Urinary bladder (tissue), 3 donors: ENCODE measurements at regions not wholly inside any gene's neighbourhood (a gene's known extent, or its start where the extent isn't known, plus 50 kb on each side); places are given as distances from the start of the nearest gene placed in this dataset.

Experiments used
- DNase-seq: peaks from one replicate; pipeline ENCODE4 v3.0.0-alpha.2; 2015; ENCODE audit errors: extremely low spot score
- H3K27ac ChIP-seq: one replicate; pipeline ENCODE4 v1.5.1; 2013; ENCODE audit warnings: low read depth, mild to moderate bottlenecking, moderate library complexity
- H3K36me3 ChIP-seq: one replicate; pipeline ENCODE4 v1.6.1; 2013; ENCODE audit warnings: mild to moderate bottlenecking, moderate library complexity; ENCODE audit not compliant: insufficient read depth
- H3K4me1 ChIP-seq: one replicate; pipeline ENCODE4 v1.6.1; 2013; ENCODE audit warnings: mild to moderate bottlenecking, moderate library complexity; ENCODE audit not compliant: insufficient read depth
- H3K4me3 ChIP-seq: one replicate; pipeline ENCODE4 v1.5.1; 2013; ENCODE audit warnings: low read depth, low read length
- WGBS: extraction: QIAGEN DNeasy Blood & Tissue Kit; methylation state at CpG from one replicate; pipeline ENCODE4 v1.1.7; 2013; 5-methylcytosine and 5-hydroxymethylcytosine counted together
- donor health status: healthy with polysubstance abuse.
- donor health status: healthy.

GRCh38 chr1:96992871-96993270, 271.3 kb downstream of the PTBP2 start:
- no peak overlapping the region for H3K27ac ChIP-seq
- 91% methylated on average over 3 of the region's 3 CpGs for WGBS
- H3K4me1 ChIP-seq, result no peaks in the 10 kb centered on the region
- no peak for DNase-seq
- no peak overlapping the region for H3K4me3 ChIP-seq
- H3K36me3 ChIP-seq, result no peaks in the 10 kb centered on the region

GRCh38 chr1:96995351-96995750, 273.8 kb downstream of the PTBP2 start:
- H3K36me3 ChIP-seq, result no peaks in the 10 kb centered on the region
- DNase-seq, result no peak
- no peak overlapping the region for H3K4me3 ChIP-seq
- H3K4me1 ChIP-seq, result no peaks in the 10 kb centered on the region
- no peak overlapping the region for H3K27ac ChIP-seq
- WGBS, result 50% methylated on average over 3 of the region's 3 CpGs

GRCh38 chr1:96996001-96996400, 274.4 kb downstream of the PTBP2 start:
- Histone ChIP-seq H3K36me3 (no peaks in the 10 kb centered on the region), H3K27ac (no peak overlapping the region), H3K4me1 (no peaks in the 10 kb centered on the region), H3K4me3 (no peak overlapping the region)
- DNase-seq, result no peak
- whole genome bisulfite sequencing, result 50% methylated on average over 1 of the region's 1 CpG

GRCh38 chr1:96997717-96998116, 276.1 kb downstream of the PTBP2 start:
- H3K36me3 ChIP-seq, result no peaks in the 10 kb centered on the region
- WGBS, result 35% methylated on average over 7 of the region's 7 CpGs
- no peak for DNase-seq
- H3K4me3 ChIP-seq, result no peak overlapping the region
- no peak overlapping the region for H3K27ac ChIP-seq
- H3K4me1 ChIP-seq, result no peaks in the 10 kb centered on the region

- Histone ChIP-seq H3K4me3 (no peak overlapping the region), H3K27ac (no peak overlapping the region), H3K4me1 (no peaks in the 10 kb centered on the region), H3K36me3 (no peaks in the 10 kb centered on the region)
- no peak for DNase-seq
- WGBS, result 90% methylated on average over 3 of the region's 3 CpGs
These were observed 276.9 kb downstream of the PTBP2 start for GRCh38 chr1:96998466-96998865.

- no peak for DNase-seq
- H3K4me1 ChIP-seq, result no peaks in the 10 kb centered on the region
- H3K36me3 ChIP-seq, result no peaks in the 10 kb centered on the region
- H3K4me3 ChIP-seq, result no peak overlapping the region
- H3K27ac ChIP-seq, result no peak overlapping the region
- 79% methylated on average over 2 of the region's 2 CpGs for WGBS
These were observed 277.6 kb downstream of the PTBP2 start for GRCh38 chr1:96999191-96999590.

- Histone ChIP-seq H3K36me3 (no peaks in the 10 kb centered on the region), H3K4me1 (no peaks in the 10 kb centered on the region), H3K27ac (no peak overlapping the region), H3K4me3 (no peak overlapping the region)
- no peak for DNase-seq
- WGBS, result 61% methylated on average over 2 of the region's 2 CpGs
These were observed 282.5 kb downstream of the PTBP2 start for GRCh38 chr1:97004054-97004453.

- WGBS, result 96% methylated on average over 4 of the region's 4 CpGs
- no peak overlapping the region for H3K4me3 ChIP-seq
- H3K27ac ChIP-seq, result no peak overlapping the region
- H3K36me3 ChIP-seq, result no peaks in the 10 kb centered on the region
- H3K4me1 ChIP-seq, result no peaks in the 10 kb centered on the region
- no peak for DNase-seq
These were observed 283.2 kb downstream of the PTBP2 start for GRCh38 chr1:97004743-97005142.

- Histone ChIP-seq H3K4me1 (no peaks in the 10 kb centered on the region), H3K4me3 (no peak overlapping the region), H3K36me3 (no peaks in the 10 kb centered on the region), H3K27ac (no peak overlapping the region)
- no peak for DNase-seq
- WGBS, result 73% methylated on average over 7 of the region's 7 CpGs
These were observed 284.6 kb downstream of the PTBP2 start for GRCh38 chr1:97006044-97006661.

GRCh38 chr1:97007840-97008604, 286.4 kb downstream of the PTBP2 start:
- Histone ChIP-seq H3K36me3 (no peaks in the 10 kb centered on the region), H3K27ac (no peak overlapping the region), H3K4me1 (no peaks in the 10 kb centered on the region), H3K4me3 (no peak overlapping the region)
- no peak for DNase-seq

GRCh38 chr1:97010566-97011264, 289.1 kb downstream of the PTBP2 start:
- H3K27ac ChIP-seq, result no peak overlapping the region
- H3K36me3 ChIP-seq, result no peaks in the 10 kb centered on the region
- no peak overlapping the region for H3K4me3 ChIP-seq
- peaks cover 2% of the 10 kb centered on the region for H3K4me1 ChIP-seq
- DNase-seq, result no peak
- WGBS, result 96% methylated on average over 5 of the region's 5 CpGs

GRCh38 chr1:97013136-97013535, 291.6 kb downstream of the PTBP2 start:
- 84% methylated on average over 2 of the region's 2 CpGs for WGBS
- Histone ChIP-seq H3K27ac (no peak overlapping the region), H3K36me3 (no peaks in the 10 kb centered on the region), H3K4me3 (no peak overlapping the region), H3K4me1 (peaks cover 2% of the 10 kb centered on the region)
- DNase-seq, result no peak

GRCh38 chr1:97013941-97014340, 292.4 kb downstream of the PTBP2 start:
- H3K36me3 ChIP-seq, result no peaks in the 10 kb centered on the region
- no peak overlapping the region for H3K27ac ChIP-seq
- no peak for DNase-seq
- peaks cover 2% of the 10 kb centered on the region for H3K4me1 ChIP-seq
- 66% methylated on average over 1 of the region's 1 CpG for WGBS
- no peak overlapping the region for H3K4me3 ChIP-seq

GRCh38 chr1:97014426-97014825, 292.8 kb downstream of the PTBP2 start:
- H3K36me3 ChIP-seq, result no peaks in the 10 kb centered on the region
- no peak overlapping the region for H3K4me3 ChIP-seq
- 85% methylated on average over 1 of the region's 1 CpG for WGBS
- DNase-seq, result no peak
- peaks cover 2% of the 10 kb centered on the region for H3K4me1 ChIP-seq
- H3K27ac ChIP-seq, result no peak overlapping the region
